GM18505 (cell line): ENCODE measurements at regions not wholly inside any gene's neighbourhood (a gene's known extent, or its start where the extent isn't known, plus 50 kb on each side); places are given as distances from the start of the nearest gene placed in this dataset.

Source experiments
- ATAC-seq: cut with Tn5 transposase; IDR thresholded peaks from one replicate; pipeline ENCODE4 v1.9.1; 2021; ENCODE audit not compliant: unreplicated experiment
- POLR2A ChIP-seq: IDR thresholded peaks from 4 replicates; pipeline ENCODE4 v1.6.1; 2011; ENCODE audit warnings: borderline replicate concordance; ENCODE audit not compliant: insufficient read depth, insufficient read length; ENCODE audit errors: extremely low read depth

- no peak for ATAC-seq
- TF ChIP-seq POLR2A = no peak
Measured at GRCh38 chr5:133782736-133783135, 170.4 kb upstream of the FSTL4 start.

GRCh38 chr5:133781436-133782225, 169.3 kb upstream of the FSTL4 start:
- no peak for TF ChIP-seq POLR2A
- ATAC-seq = no peak

- TF ChIP-seq POLR2A = no peak
- ATAC-seq = no peak
Measured at GRCh38 chr5:133780619-133781280, 168.4 kb upstream of the FSTL4 start.

GRCh38 chr5:133779828-133780475, 167.6 kb upstream of the FSTL4 start:
- no peak for TF ChIP-seq POLR2A
- no peak for ATAC-seq

- no peak for ATAC-seq
- no peak for TF ChIP-seq POLR2A
Measured at GRCh38 chr5:133778636-133779035, 166.3 kb upstream of the FSTL4 start.

- ATAC-seq = no peak
- TF ChIP-seq POLR2A = no peak
Measured at GRCh38 chr5:133777951-133778350, 165.6 kb upstream of the FSTL4 start.

GRCh38 chr5:133775584-133776304, 163.4 kb upstream of the FSTL4 start:
- TF ChIP-seq POLR2A = no peak
- no peak for ATAC-seq

- ATAC-seq = no peak
- no peak for TF ChIP-seq POLR2A
Measured at GRCh38 chr5:133773247-133774202, 161.2 kb upstream of the FSTL4 start.

- TF ChIP-seq POLR2A = no peak
- ATAC-seq = no peak
Measured at GRCh38 chr5:133769842-133770241, 157.5 kb upstream of the FSTL4 start.

GRCh38 chr5:133763744-133764143, 151.4 kb upstream of the FSTL4 start:
- ATAC-seq = no peak
- no peak for TF ChIP-seq POLR2A

- no peak for ATAC-seq
- TF ChIP-seq POLR2A = no peak
Measured at GRCh38 chr5:133761632-133762031, 149.3 kb upstream of the FSTL4 start.

- ATAC-seq = no peak
Measured at GRCh38 chr5:133760532-133760931, 148.2 kb upstream of the FSTL4 start.

GRCh38 chr5:133758641-133759040, 146.3 kb upstream of the FSTL4 start:
- ATAC-seq = no peak
- TF ChIP-seq POLR2A = no peak

More at GRCh38 chr5:133760532-133760931, 148.2 kb upstream of the FSTL4 start:
- no peak for TF ChIP-seq POLR2A

GRCh38 chr5:133757396-133757945, 145.1 kb upstream of the FSTL4 start:
- TF ChIP-seq POLR2A = no peak
- ATAC-seq = no peak
